ENCODE measurements at regions not wholly inside any gene's neighbourhood (a gene's known extent, or its start where the extent isn't known, plus 50 kb on each side); places are given as distances from the start of the nearest gene placed in this dataset.
"Not testable (repeated sequence)": the region's sequence is repeated elsewhere in the genome, so short reads cannot be mapped to it uniquely, and the experiment has no call there.

- DNase-seq, result no peak
Measured at GRCh38 chr4:53959343-53960120, 104.9 kb downstream of the CHIC2 start.

- DNase-seq, result no peak
Measured at GRCh38 chr4:53956454-53956853, 108.0 kb downstream of the CHIC2 start.

- no peak for DNase-seq
Measured at GRCh38 chr4:53956053-53956452, 108.4 kb downstream of the CHIC2 start.

- no peak for DNase-seq
Measured at GRCh38 chr4:53951414-53951813, 113.0 kb downstream of the CHIC2 start.

GRCh38 chr4:53943345-53944085 lies 120.9 kb downstream of the CHIC2 start:
- DNase-seq, result no peak

GRCh38 chr4:53942712-53943111 lies 121.7 kb downstream of the CHIC2 start:
- no peak for DNase-seq

- DNase-seq, result no peak
Measured at GRCh38 chr4:53941331-53941730, 123.1 kb downstream of the CHIC2 start.

GRCh38 chr4:53939892-53940291 lies 124.5 kb downstream of the CHIC2 start:
- DNase-seq, result not testable (repeated sequence)

GRCh38 chr4:53937918-53938317 lies 126.5 kb downstream of the CHIC2 start:
- no peak for DNase-seq

GRCh38 chr4:53937327-53937726 lies 127.1 kb downstream of the CHIC2 start:
- DNase-seq, result no peak

GRCh38 chr4:53935780-53936179 lies 128.6 kb downstream of the CHIC2 start:
- no peak for DNase-seq

GRCh38 chr4:53932796-53933610 lies 131.4 kb downstream of the CHIC2 start:
- no peak for DNase-seq

GRCh38 chr4:53931461-53931961 lies 132.9 kb downstream of the CHIC2 start:
- DNase-seq, result no peak

GRCh38 chr4:53929955-53930798 lies 134.2 kb downstream of the CHIC2 start:
- peak; percentile 88 for DNase-seq

- DNase-seq, result no peak
Measured at GRCh38 chr4:53929311-53929710, 135.1 kb downstream of the CHIC2 start.

GRCh38 chr4:53928825-53929224 lies 135.6 kb downstream of the CHIC2 start:
- DNase-seq, result no peak

GRCh38 chr4:53925050-53925605 lies 139.3 kb downstream of the CHIC2 start:
- DNase-seq, result no peak

- DNase-seq, result no peak
Measured at GRCh38 chr4:53924333-53925049, 139.9 kb downstream of the CHIC2 start.

- DNase-seq, result no peak
Measured at GRCh38 chr4:53923921-53924320, 140.5 kb downstream of the CHIC2 start.

- no peak for DNase-seq
Measured at GRCh38 chr4:53921856-53922255, 142.5 kb downstream of the CHIC2 start.

- DNase-seq, result no peak
Measured at GRCh38 chr4:53920883-53921282, 143.5 kb downstream of the CHIC2 start.
